Fibroblast of lung (primary cell): ENCODE measurements at regions not wholly inside any gene's neighbourhood (a gene's known extent, or its start where the extent isn't known, plus 50 kb on each side); places are given as distances from the start of the nearest gene placed in this dataset.
A peak's percentile ranks its signal among the peaks of the same experiment; 100 is the strongest.

Experiments
- DNase-seq, 2 donors: peaks; one replicate each; pipeline versions ENCODE4 v3.0.0 to v3.0.0-alpha.2; 2010; ENCODE audit warnings: low read depth in 2 of 2
- H2AFZ ChIP-seq: 2 replicates; pipeline ENCODE4 v1.5.1; 2012; ENCODE audit warnings: low read length, control low read depth, inconsistent platforms
- H3K27ac ChIP-seq: 2 replicates; pipeline ENCODE4 v1.5.1; 2011; ENCODE audit warnings: low read length, control low read depth; ENCODE audit not compliant: insufficient read depth
- H3K27me3 ChIP-seq: 2 replicates; pipeline ENCODE4 v1.5.1; 2011; ENCODE audit warnings: mild to moderate bottlenecking, low read length; ENCODE audit not compliant: control insufficient read depth, insufficient read depth
- H3K36me3 ChIP-seq: 2 replicates; pipeline ENCODE4 v1.5.1; 2011; ENCODE audit warnings: low read length; ENCODE audit not compliant: control insufficient read depth, insufficient read depth
- H3K4me1 ChIP-seq: 2 replicates; pipeline ENCODE4 v1.5.1; 2011; ENCODE audit warnings: low read length; ENCODE audit not compliant: control insufficient read depth, insufficient read depth; ENCODE audit errors: extremely low read depth
- H3K4me2 ChIP-seq: 2 replicates; pipeline ENCODE4 v1.5.1; 2011; ENCODE audit warnings: low read length, control low read depth; ENCODE audit not compliant: insufficient read depth; ENCODE audit errors: extremely low read depth
- H3K4me3 ChIP-seq, 4 experiments: fragments of 200-600 bp in 1 of 4; sonication (generic) in 1 of 4; replicated peaks in 1 of 4; 2 replicates each; pipeline ENCODE4 v1.5.1; 2011 to 2016; ENCODE audit warnings: low read length in 4 of 4, low read depth in 3 of 4, mild to moderate bottlenecking in 3 of 4, control low read depth in 2 of 4, inconsistent platforms in 1 of 4, mixed read lengths in 1 of 4; ENCODE audit not compliant: insufficient read depth in 1 of 4; ENCODE audit errors: control extremely low read depth in 1 of 4
- H3K79me2 ChIP-seq: 2 replicates; pipeline ENCODE4 v1.5.1; 2012; ENCODE audit warnings: mild to moderate bottlenecking, low read length, inconsistent platforms; ENCODE audit not compliant: control insufficient read depth, insufficient read depth
- H3K9ac ChIP-seq: 2 replicates; pipeline ENCODE4 v1.5.1; 2011; ENCODE audit warnings: mild to moderate bottlenecking, low read length, control low read depth; ENCODE audit not compliant: insufficient read depth
- H3K9me3 ChIP-seq: 2 replicates; pipeline ENCODE4 v1.5.1; 2012; ENCODE audit warnings: low read depth, low read length; ENCODE audit not compliant: control insufficient read depth, insufficient read depth
- H4K20me1 ChIP-seq: 2 replicates; pipeline ENCODE4 v1.5.1; 2011; ENCODE audit warnings: low read length; ENCODE audit not compliant: control insufficient read depth, insufficient read depth; ENCODE audit errors: extremely low read depth
- CTCF ChIP-seq, 2 donors: IDR thresholded peaks in 1 of 2; conservative IDR thresholded peaks in 1 of 2; 1 replicate in 1 of 2; 2 replicates in 1 of 2; pipeline ENCODE4 v1.5.1; 2011 to 2012; ENCODE audit warnings: low read length in 2 of 2, control low read depth in 1 of 2, inconsistent platforms in 1 of 2, low read depth in 1 of 2, mild to moderate bottlenecking in 1 of 2
- EZH2 ChIP-seq: IDR thresholded peaks from 2 replicates; pipeline ENCODE4 v1.5.1; 2012; ENCODE audit warnings: low read length, control low read depth, mild to moderate bottlenecking; ENCODE audit errors: missing control alignments

DNA sequence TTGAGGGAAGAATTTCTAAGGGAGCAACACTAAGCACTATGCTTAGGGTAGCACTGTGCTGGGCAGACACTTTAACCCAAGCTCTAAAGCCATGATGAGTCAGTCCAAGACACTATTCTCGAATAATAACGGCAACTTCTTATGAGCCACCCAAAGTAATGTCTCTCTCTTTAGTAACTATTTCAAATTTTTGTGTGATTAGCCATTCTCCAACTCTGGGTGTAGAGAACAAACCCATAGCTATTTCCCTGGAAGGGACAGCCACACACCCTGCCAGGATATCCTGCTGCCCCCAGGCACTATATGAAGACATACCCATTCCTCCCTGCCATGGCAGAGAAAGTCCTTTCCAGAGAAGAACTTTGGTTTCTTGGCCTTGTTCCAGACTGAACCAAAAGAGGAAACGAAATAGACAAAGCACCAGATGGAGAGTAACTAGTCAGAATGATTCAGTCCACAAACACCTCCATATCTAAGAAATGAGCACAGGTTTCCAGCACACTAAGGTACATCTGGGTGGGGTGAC, 384.9 kb upstream of the THBS1 start:
- H3K27me3 ChIP-seq = no peaks in the 10 kb centered on the region
- peaks cover 15% of the 10 kb centered on the region for H3K4me1 ChIP-seq
- H2AFZ ChIP-seq = no peak overlapping the region
- TF ChIP-seq EZH2 (no peak), CTCF (conservative IDR thresholded peaks at IDR 0.05 in 1 of 2, IDR thresholded peaks at IDR 0.05 in 1 of 2; ENCODE audit: low read depth in 1 of 2, low read length in 2 of 2) (no peak)
- no peaks in the 10 kb centered on the region for H3K79me2 ChIP-seq
- H3K9me3 ChIP-seq = no peaks in the 10 kb centered on the region
- H3K4me3 ChIP-seq = no peak overlapping the region
- H3K4me2 ChIP-seq = peak overlapping the region; percentile 40
- peak; percentile 60 to 92 for DNase-seq
- no peaks in the 10 kb centered on the region for H3K36me3 ChIP-seq
- peak overlapping the region; percentile 26 for H3K27ac ChIP-seq
- no peaks in the 10 kb centered on the region for H4K20me1 ChIP-seq
- H3K9ac ChIP-seq = no peak overlapping the region

GRCh38 chr15:39198044-39199000, 382.6 kb upstream of the THBS1 start:
- Histone ChIP-seq H3K27ac (no peak overlapping the region), H3K4me1 (peaks cover 12% of the 10 kb centered on the region), H3K79me2 (no peaks in the 10 kb centered on the region), H3K9me3 (no peaks in the 10 kb centered on the region), H3K27me3 (no peaks in the 10 kb centered on the region), H3K4me3 (no peak overlapping the region), H2AFZ (no peak overlapping the region), H4K20me1 (no peaks in the 10 kb centered on the region), H3K4me2 (no peak overlapping the region), H3K9ac (no peak overlapping the region), H3K36me3 (no peaks in the 10 kb centered on the region)
- DNase-seq = no peak
- TF ChIP-seq CTCF (conservative IDR thresholded peaks at IDR 0.05 in 1 of 2, IDR thresholded peaks at IDR 0.05 in 1 of 2; ENCODE audit: low read depth in 1 of 2, low read length in 2 of 2) (no peak), EZH2 (no peak)

GRCh38 chr15:39199076-39199475, 381.8 kb upstream of the THBS1 start:
- no peaks in the 10 kb centered on the region for H3K9me3 ChIP-seq
- H3K27me3 ChIP-seq = no peaks in the 10 kb centered on the region
- peaks cover 12% of the 10 kb centered on the region for H3K4me1 ChIP-seq
- H3K27ac ChIP-seq = no peak overlapping the region
- TF ChIP-seq EZH2 (no peak), CTCF (conservative IDR thresholded peaks at IDR 0.05 in 1 of 2, IDR thresholded peaks at IDR 0.05 in 1 of 2; ENCODE audit: low read depth in 1 of 2, low read length in 2 of 2) (no peak)
- H3K9ac ChIP-seq = no peak overlapping the region
- no peak overlapping the region for H2AFZ ChIP-seq
- H3K4me2 ChIP-seq = no peak overlapping the region
- no peak overlapping the region for H3K4me3 ChIP-seq
- H3K36me3 ChIP-seq = no peaks in the 10 kb centered on the region
- no peaks in the 10 kb centered on the region for H4K20me1 ChIP-seq
- no peaks in the 10 kb centered on the region for H3K79me2 ChIP-seq
- peak in 1 of 2 donors; percentile 42 for DNase-seq
